ENCODE measurements at regions not wholly inside any gene's neighbourhood (a gene's known extent, or its start where the extent isn't known, plus 50 kb on each side); places are given as distances from the start of the nearest gene placed in this dataset.

GRCh38 chr2:219758907-219759680, 131.7 kb downstream of the SLC4A3 start:
- no peaks in the 10 kb centered on the region for H3K9me3 ChIP-seq (ENCODE audit: low read length)

DNA sequence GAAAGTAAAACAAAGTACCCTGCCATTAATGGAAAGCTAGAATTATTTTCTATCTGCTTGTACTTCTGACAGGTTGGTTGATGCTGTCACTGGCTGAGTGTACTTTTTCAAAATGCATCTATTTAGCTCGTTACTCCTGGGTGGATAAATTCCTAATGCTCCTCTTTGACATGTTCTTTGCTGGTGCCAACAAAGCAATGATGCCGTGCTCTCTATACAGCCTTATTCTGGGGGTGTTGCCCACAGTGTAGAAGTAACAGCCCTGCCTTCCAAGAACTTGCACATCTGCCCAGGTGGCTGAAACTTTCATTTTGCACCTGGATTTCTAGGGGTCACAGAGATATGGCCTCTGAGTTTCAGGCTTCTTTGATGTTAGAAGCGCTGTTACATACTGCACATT, 132.4 kb downstream of the SLC4A3 start:
- no peaks in the 10 kb centered on the region for H3K27me3 ChIP-seq (ENCODE audit: insufficient read depth, low read length)
- H3K36me3 ChIP-seq (ENCODE audit: insufficient read depth, low read length) = no peaks in the 10 kb centered on the region
- no peaks in the 10 kb centered on the region for H3K9me2 ChIP-seq (ENCODE audit: low read depth, low read length)

More at GRCh38 chr2:219758907-219759680, 131.7 kb downstream of the SLC4A3 start:
- H4K20me1 ChIP-seq (ENCODE audit: insufficient read depth, low read length) = no peaks in the 10 kb centered on the region
- H3K27ac ChIP-seq (ENCODE audit: low read depth, low read length, poor library complexity, severe bottlenecking) = no peak overlapping the region
- no peak overlapping the region for H2AFZ ChIP-seq (ENCODE audit: low read length)
- no peak for TF ChIP-seq CTCF (IDR thresholded peaks at IDR 0.05; ENCODE audit: low read length)
- TF ChIP-seq EZH2 (IDR thresholded peaks at IDR 0.05; ENCODE audit: borderline replicate concordance, low read length) = no peak
- no peak overlapping the region for H3K4me2 ChIP-seq (ENCODE audit: low read length)
- no peaks in the 10 kb centered on the region for H3K4me1 ChIP-seq (ENCODE audit: insufficient read depth, low read length, severe bottlenecking)
- no peak overlapping the region for H3K4me3 ChIP-seq (ENCODE audit: low read depth, low read length, poor library complexity, severe bottlenecking)
- H3K79me2 ChIP-seq (ENCODE audit: insufficient read depth, low read length) = no peaks in the 10 kb centered on the region
- H3K9me2 ChIP-seq (ENCODE audit: low read depth, low read length) = no peaks in the 10 kb centered on the region
- H3F3A ChIP-seq (ENCODE audit: insufficient read depth, low read length) = no peaks in the 10 kb centered on the region
- H3K36me3 ChIP-seq (ENCODE audit: insufficient read depth, low read length) = no peaks in the 10 kb centered on the region
- no peaks in the 10 kb centered on the region for H3K27me3 ChIP-seq (ENCODE audit: insufficient read depth, low read length)
- no peak overlapping the region for H3K9ac ChIP-seq (ENCODE audit: low read length)

GRCh38 chr2:219765231-219765911, 137.9 kb downstream of the SLC4A3 start:
- H3K4me2 ChIP-seq (ENCODE audit: low read length) = no peak overlapping the region
- H3K4me3 ChIP-seq (ENCODE audit: low read depth, low read length, poor library complexity, severe bottlenecking) = no peak overlapping the region
- no peak overlapping the region for H3K9ac ChIP-seq (ENCODE audit: low read length)
- no peak overlapping the region for H3K27ac ChIP-seq (ENCODE audit: low read depth, low read length, poor library complexity, severe bottlenecking)
- no peaks in the 10 kb centered on the region for H3K4me1 ChIP-seq (ENCODE audit: insufficient read depth, low read length, severe bottlenecking)
- no peaks in the 10 kb centered on the region for H4K20me1 ChIP-seq (ENCODE audit: insufficient read depth, low read length)
- TF ChIP-seq EZH2 (IDR thresholded peaks at IDR 0.05; ENCODE audit: borderline replicate concordance, low read length) (no peak), CTCF (IDR thresholded peaks at IDR 0.05; ENCODE audit: low read length) (no peak)
- no peaks in the 10 kb centered on the region for H3K9me3 ChIP-seq (ENCODE audit: low read length)
- H3F3A ChIP-seq (ENCODE audit: insufficient read depth, low read length) = no peaks in the 10 kb centered on the region
- no peaks in the 10 kb centered on the region for H3K79me2 ChIP-seq (ENCODE audit: insufficient read depth, low read length)
- no peak overlapping the region for H2AFZ ChIP-seq (ENCODE audit: low read length)
- H3K36me3 ChIP-seq (ENCODE audit: insufficient read depth, low read length) = no peaks in the 10 kb centered on the region
- H3K27me3 ChIP-seq (ENCODE audit: insufficient read depth, low read length) = no peaks in the 10 kb centered on the region
- no peaks in the 10 kb centered on the region for H3K9me2 ChIP-seq (ENCODE audit: low read depth, low read length)

More for the DNA sequence above, 132.4 kb downstream of the SLC4A3 start:
- no peaks in the 10 kb centered on the region for H3K9me3 ChIP-seq (ENCODE audit: low read length)
- no peaks in the 10 kb centered on the region for H3K79me2 ChIP-seq (ENCODE audit: insufficient read depth, low read length)
- TF ChIP-seq CTCF (IDR thresholded peaks at IDR 0.05; ENCODE audit: low read length) (no peak), EZH2 (IDR thresholded peaks at IDR 0.05; ENCODE audit: borderline replicate concordance, low read length) (no peak)
- no peak overlapping the region for H3K27ac ChIP-seq (ENCODE audit: low read depth, low read length, poor library complexity, severe bottlenecking)
- no peak overlapping the region for H2AFZ ChIP-seq (ENCODE audit: low read length)
- H4K20me1 ChIP-seq (ENCODE audit: insufficient read depth, low read length) = no peaks in the 10 kb centered on the region
- no peaks in the 10 kb centered on the region for H3F3A ChIP-seq (ENCODE audit: insufficient read depth, low read length)
- H3K9ac ChIP-seq (ENCODE audit: low read length) = no peak overlapping the region
- no peak overlapping the region for H3K4me2 ChIP-seq (ENCODE audit: low read length)
- no peaks in the 10 kb centered on the region for H3K4me1 ChIP-seq (ENCODE audit: insufficient read depth, low read length, severe bottlenecking)
- H3K4me3 ChIP-seq (ENCODE audit: low read depth, low read length, poor library complexity, severe bottlenecking) = no peak overlapping the region

All from OCI-LY1 (cell line).